HUES6 (cell line): ENCODE measurements at regions not wholly inside any gene's neighbourhood (a gene's known extent, or its start where the extent isn't known, plus 50 kb on each side); places are given as distances from the start of the nearest gene placed in this dataset.
"Not testable (repeated sequence)": the region's sequence is repeated elsewhere in the genome, so short reads cannot be mapped to it uniquely, and the experiment has no call there.

ENCODE experiments used
- H3K27ac ChIP-seq: 2 replicates; pipeline ENCODE4 v1.7.0; 2013; ENCODE audit warnings: low read depth, mild to moderate bottlenecking, low read length, inconsistent platforms
- H3K27me3 ChIP-seq: 2 replicates; pipeline ENCODE4 v1.6.1; 2013; ENCODE audit warnings: low read length; ENCODE audit not compliant: control insufficient read depth, insufficient read depth
- H3K36me3 ChIP-seq: 2 replicates; pipeline ENCODE4 v1.6.1; 2013; ENCODE audit warnings: low read length; ENCODE audit not compliant: control insufficient read depth, insufficient read depth
- H3K4me1 ChIP-seq: 2 replicates; pipeline ENCODE4 v1.6.1; 2013; ENCODE audit warnings: low read length; ENCODE audit not compliant: control insufficient read depth, insufficient read depth
- H3K4me3 ChIP-seq: 2 replicates; pipeline ENCODE4 v1.5.1; 2013; ENCODE audit warnings: low read depth, low read length
- H3K9ac ChIP-seq: one replicate; pipeline ENCODE4 v1.6.1; 2013; ENCODE audit warnings: mild to moderate bottlenecking, low read length
- H3K9me3 ChIP-seq: 2 replicates; pipeline ENCODE4 v1.6.1; 2013; ENCODE audit warnings: low read depth, low read length; ENCODE audit not compliant: control insufficient read depth, insufficient read depth

DNA sequence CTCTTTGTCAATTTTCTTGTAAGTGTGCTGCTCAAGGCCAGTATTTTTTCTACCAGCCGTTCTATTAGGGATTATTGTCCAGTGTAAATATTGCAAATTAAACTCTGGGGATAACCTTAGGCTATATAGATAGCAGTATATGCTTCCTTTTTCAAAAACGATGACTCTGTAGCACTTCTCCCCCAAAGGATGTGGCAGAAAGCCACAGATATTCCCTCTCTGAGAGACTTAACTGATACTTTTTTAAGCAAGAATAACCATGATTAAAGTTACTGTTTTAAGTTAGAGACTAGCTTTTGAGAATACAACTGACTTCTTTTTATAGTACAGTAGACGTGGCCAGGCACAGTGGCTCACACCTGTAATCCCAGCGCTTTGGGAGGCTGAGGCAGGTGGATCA lies 130.0 kb downstream of the FHIP1A start:
- H3K4me1 ChIP-seq, result peaks cover 35% of the 10 kb centered on the region
- no peaks in the 10 kb centered on the region for H3K9me3 ChIP-seq
- no peaks in the 10 kb centered on the region for H3K36me3 ChIP-seq
- H3K4me3 ChIP-seq, result no peak overlapping the region
- H3K27ac ChIP-seq, result no peak overlapping the region
- H3K27me3 ChIP-seq, result no peaks in the 10 kb centered on the region
- no peak overlapping the region for H3K9ac ChIP-seq

DNA sequence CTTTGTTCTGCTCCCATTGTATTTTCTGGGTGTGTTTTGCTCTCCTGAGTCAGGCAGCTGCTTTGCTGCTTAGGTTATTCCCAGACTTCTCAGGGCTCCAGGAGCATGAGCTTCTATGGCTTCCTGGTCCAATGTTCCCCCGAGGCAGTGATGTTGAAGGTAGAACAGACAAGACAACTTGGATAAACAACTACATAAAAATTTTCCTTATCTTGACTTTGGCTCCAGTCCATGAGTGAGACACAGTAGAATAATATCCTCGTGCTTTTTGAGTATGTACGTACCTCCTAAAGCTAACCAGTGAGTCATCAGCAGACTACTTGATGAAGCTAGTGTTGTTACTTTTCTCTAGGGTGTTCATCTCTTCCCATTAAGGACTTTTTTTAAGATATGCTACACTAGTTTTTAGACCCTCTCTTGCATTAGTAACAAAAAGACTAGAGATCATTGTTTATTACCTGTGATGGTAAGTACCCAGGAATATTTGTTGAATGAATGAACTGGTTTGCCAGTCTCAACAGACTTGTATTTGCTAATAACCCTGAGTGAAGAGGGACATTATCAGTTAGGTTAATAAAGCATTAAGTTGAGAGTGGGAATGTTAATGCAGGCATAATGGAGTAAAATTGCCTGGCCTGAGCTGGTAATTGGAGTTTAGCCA lies 131.9 kb downstream of the FHIP1A start:
- H3K4me1 ChIP-seq, result peaks cover 35% of the 10 kb centered on the region
- no peaks in the 10 kb centered on the region for H3K36me3 ChIP-seq
- no peak overlapping the region for H3K4me3 ChIP-seq
- no peaks in the 10 kb centered on the region for H3K9me3 ChIP-seq
- no peak overlapping the region for H3K27ac ChIP-seq
- no peak overlapping the region for H3K9ac ChIP-seq
- H3K27me3 ChIP-seq, result no peaks in the 10 kb centered on the region

DNA sequence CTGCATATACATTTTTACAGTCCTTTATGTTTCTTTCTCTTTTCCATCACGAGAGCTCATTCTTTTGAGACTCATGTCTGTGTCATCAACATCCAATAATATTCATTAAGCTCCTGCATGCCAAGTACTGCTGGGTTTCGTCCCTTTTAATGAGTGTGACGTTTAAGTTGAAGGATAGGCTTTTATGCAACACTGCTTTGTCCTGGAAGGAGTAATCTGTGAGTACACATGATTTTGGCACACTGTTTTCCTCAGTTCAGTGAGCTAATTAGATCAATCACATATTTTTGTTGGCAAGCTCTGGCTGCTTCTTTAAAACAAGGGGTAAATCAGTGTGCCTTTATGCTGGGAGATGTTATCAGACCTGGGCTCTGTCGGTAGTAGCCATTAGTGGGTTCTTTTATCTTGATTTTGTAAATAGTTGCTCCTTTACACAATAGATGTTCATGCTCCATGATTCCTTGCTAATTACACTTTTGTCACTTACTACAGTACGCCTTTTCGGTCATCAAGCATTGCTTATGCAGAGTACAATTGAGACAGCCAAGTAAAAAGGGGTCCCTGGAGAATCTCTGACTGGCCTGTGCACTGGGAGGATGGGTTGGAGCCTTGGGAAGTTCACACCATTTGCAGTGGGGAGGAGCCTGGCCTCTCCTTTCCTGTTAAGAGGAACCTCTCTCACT lies 132.6 kb downstream of the FHIP1A start:
- Histone ChIP-seq H3K9ac (no peak overlapping the region), H3K27me3 (no peaks in the 10 kb centered on the region)

DNA sequence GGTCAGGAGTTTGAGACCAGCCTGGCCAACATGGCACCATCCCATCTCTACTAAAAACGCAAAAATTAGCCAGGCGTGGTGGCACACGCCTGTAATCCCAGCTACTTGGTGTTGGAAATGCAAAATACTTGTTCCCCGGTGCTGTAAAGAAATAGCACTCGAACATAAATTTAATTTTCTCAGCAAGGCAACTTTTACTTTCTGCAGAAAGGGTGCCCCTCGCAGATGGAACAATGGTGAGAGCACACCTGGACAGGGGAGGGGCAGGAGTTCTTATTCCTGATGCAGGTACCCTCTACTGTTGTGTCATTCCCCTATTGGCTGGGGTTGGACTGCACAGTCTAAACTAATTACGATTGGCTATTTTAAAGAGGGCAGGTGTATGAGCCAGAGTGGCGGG lies 139.7 kb downstream of the FHIP1A start:
- H3K27ac ChIP-seq, result no peak overlapping the region
- no peaks in the 10 kb centered on the region for H3K27me3 ChIP-seq
- peaks cover 10% of the 10 kb centered on the region; the same call in 1 of the 2 replicates for H3K36me3 ChIP-seq
- H3K4me3 ChIP-seq, result no peak overlapping the region
- H3K9me3 ChIP-seq, result peaks cover 38% of the 10 kb centered on the region
- H3K9ac ChIP-seq, result no peak overlapping the region
- H3K4me1 ChIP-seq, result peaks cover 5% of the 10 kb centered on the region

More for the DNA sequence above, 132.6 kb downstream of the FHIP1A start:
- no peak overlapping the region for H3K4me3 ChIP-seq
- peaks cover 6% of the 10 kb centered on the region; the same call in 1 of the 2 replicates for H3K9me3 ChIP-seq
- peaks cover 2% of the 10 kb centered on the region; the same call in 1 of the 2 replicates for H3K36me3 ChIP-seq
- no peak overlapping the region for H3K27ac ChIP-seq
- peaks cover 35% of the 10 kb centered on the region for H3K4me1 ChIP-seq

DNA sequence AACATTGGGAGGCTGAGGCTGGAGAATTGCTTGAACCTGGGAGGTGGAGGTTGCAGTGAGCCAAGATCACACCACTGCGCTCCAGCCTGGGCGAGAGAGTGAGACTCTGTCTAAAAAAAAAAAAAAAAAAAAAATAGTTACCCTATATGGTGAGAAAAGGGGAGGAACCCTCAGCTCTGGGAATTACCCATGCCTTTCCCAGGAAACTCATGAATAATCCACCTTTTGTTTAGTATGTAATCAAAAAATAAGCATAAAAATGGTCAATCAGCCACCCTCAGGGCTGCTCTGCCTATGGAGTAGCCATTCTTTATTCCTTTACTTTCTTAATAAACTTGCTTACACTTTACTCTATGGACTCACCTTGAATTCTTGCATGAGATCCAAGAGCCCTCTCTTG lies 140.4 kb downstream of the FHIP1A start:
- not testable (repeated sequence) for H3K27ac ChIP-seq, H3K27me3 ChIP-seq, H3K4me3 ChIP-seq, H3K9ac ChIP-seq
- Histone ChIP-seq H3K36me3 (peaks cover 10% of the 10 kb centered on the region; the same call in 1 of the 2 replicates), H3K4me1 (peaks cover 11% of the 10 kb centered on the region), H3K9me3 (peaks cover 38% of the 10 kb centered on the region)

DNA sequence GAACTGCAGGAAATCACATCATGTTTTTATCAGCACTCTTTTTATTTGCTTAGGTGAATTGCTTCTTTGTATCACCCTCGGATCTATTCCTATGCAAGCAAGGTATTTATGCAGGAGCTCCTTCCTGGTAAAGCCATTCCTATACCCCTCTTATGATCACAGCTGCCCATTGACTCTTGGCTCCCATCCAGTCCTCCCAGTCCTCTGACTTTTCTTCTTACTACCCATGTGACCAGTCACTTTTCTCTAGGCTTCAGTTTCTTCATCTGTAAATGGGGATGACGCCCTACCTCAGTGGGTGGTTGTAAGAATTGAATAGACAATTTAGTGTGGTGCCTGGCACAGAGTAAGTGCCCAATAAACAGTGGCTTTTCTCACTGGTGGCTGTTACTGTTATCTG lies 144.9 kb downstream of the FHIP1A start:
- H3K27me3 ChIP-seq, result no peaks in the 10 kb centered on the region
- H3K36me3 ChIP-seq, result no peaks in the 10 kb centered on the region
- H3K9ac ChIP-seq, result no peak overlapping the region
- H3K4me3 ChIP-seq, result no peak overlapping the region
- H3K27ac ChIP-seq, result no peak overlapping the region
- H3K9me3 ChIP-seq, result peaks cover 14% of the 10 kb centered on the region
- peaks cover 11% of the 10 kb centered on the region for H3K4me1 ChIP-seq

DNA sequence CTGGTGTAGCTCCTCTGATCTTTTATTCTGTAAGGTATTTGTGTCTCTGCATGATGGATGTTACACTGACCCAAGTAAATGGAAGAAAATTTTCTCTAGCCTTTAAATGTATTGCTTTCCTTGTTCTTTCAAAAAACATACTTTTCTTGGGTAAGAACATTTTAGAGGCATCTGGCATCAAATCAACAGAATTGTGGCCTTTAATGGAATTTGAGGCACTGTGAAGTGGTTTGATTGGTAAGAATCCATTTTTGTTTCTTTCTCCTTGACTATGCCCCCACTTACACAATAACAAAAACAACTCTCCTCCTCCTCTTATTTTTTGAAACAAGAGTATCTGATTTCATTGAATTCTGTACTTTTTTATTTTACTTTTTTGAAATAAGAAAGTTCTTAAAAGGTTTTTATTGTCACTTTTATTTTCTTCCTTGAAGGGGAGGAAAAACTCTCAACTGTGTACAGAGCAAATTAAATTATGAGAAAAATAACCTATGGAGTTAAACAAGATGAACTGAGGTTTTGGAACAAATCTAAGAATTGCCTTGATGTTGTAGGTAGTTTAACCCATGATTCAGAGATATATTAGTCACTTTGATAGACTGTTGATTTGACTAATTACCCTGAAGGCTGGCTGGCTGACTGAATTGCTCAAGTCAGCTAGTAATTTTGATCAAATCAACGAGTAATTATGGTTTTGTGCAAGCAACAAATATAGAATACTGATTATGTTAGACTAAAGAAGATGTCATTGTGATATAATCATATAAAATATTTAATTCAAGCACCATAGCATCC lies 146.4 kb downstream of the FHIP1A start:
- no peaks in the 10 kb centered on the region for H3K27me3 ChIP-seq
- peaks cover 11% of the 10 kb centered on the region for H3K4me1 ChIP-seq
- no peak overlapping the region for H3K27ac ChIP-seq
- H3K36me3 ChIP-seq, result no peaks in the 10 kb centered on the region
- no peak overlapping the region for H3K4me3 ChIP-seq
- H3K9ac ChIP-seq, result no peak overlapping the region
- H3K9me3 ChIP-seq, result peaks cover 6% of the 10 kb centered on the region; the same call in 1 of the 2 replicates

DNA sequence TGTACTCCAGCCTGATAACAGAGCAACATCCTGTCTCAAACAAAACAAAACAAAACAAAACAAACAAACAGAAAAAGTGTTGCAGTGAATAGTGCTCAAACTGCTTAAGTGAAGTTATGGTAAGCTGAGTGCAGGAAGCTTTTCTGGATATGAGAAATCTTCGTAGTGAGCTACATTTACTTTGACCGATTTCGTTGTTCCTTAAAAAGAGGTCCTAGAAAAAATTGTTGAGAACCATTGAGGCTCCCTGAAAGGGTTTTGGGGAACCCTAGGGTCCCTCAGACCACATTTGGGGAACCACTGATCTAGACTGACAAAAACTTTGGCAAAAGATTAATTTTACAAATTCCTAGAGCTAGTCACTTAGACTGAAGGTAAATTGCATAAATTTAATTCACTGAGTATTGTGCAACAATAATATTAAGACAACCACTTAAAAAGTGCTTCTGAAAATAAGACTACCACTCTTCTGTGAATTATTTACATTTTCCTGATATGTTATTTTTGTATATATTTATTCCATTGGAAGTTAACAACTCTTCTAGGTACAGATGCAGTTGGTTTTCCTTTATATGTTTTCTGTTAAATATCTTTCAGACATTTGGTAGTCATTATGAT lies 149.6 kb downstream of the FHIP1A start:
- Histone ChIP-seq H3K27ac (no peak overlapping the region), H3K9me3 (no peaks in the 10 kb centered on the region), H3K4me1 (peaks cover 7% of the 10 kb centered on the region), H3K4me3 (no peak overlapping the region), H3K36me3 (no peaks in the 10 kb centered on the region), H3K9ac (no peak overlapping the region), H3K27me3 (no peaks in the 10 kb centered on the region)

DNA sequence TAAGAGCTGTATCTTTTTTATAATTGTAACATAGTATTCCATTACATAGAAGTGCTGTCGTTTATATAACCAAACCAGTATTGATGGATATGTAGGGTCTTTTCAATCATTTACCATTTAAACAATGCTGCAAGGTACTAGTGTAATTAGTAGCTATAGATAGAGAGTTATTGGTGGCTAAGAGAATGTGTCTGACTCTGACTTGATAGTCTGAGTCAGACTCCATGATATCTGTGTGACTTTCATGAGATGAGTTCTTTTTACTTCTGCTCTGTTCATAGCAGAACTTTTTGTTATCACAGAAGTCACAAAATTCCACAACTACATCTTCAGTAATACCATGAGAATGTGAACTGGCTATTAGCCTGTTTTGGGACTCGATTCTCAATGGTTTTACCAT lies 150.6 kb downstream of the FHIP1A start:
- Histone ChIP-seq H3K27ac (no peak overlapping the region), H3K9ac (no peak overlapping the region), H3K9me3 (no peaks in the 10 kb centered on the region), H3K4me3 (no peak overlapping the region), H3K36me3 (no peaks in the 10 kb centered on the region), H3K4me1 (no peaks in the 10 kb centered on the region), H3K27me3 (no peaks in the 10 kb centered on the region)

DNA sequence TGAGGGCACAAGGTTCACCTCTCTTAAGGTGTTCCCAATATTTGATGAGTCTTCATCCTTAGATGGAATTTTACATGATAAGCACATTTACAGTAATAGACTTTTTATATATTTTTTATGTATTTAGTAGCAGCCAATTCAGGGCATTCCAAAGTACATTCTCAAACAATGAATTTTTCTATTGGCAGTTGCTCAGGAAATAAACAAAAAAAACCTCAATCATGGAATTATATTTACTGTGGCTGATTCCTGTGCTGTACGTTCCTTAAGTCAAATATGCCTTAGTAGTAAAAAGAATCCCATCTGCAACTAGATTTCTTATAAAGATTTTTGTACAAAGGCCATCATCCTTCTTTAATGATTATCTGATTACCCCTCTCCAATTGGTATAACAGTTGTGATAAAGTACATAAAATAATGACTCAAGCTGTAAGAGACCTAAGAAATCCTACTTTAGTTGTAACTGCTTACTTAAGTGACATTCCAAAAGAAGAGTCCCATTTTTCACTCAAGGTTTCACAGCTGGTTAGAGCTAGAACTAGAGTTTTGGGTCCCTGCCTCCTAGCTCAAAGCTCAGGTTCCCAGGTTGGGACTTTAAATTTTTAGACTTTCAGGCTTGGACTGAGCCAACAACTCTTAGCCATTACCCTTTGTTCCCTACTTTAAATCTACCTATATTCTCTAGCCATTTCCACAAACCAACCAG lies 152.7 kb downstream of the FHIP1A start:
- Histone ChIP-seq H3K36me3 (no peaks in the 10 kb centered on the region), H3K27ac (no peak overlapping the region), H3K4me3 (no peak overlapping the region)

More for the DNA sequence above, 152.7 kb downstream of the FHIP1A start:
- Histone ChIP-seq H3K4me1 (no peaks in the 10 kb centered on the region), H3K27me3 (no peaks in the 10 kb centered on the region), H3K9ac (no peak overlapping the region), H3K9me3 (no peaks in the 10 kb centered on the region)
